Effector memory CD8-positive, alpha-beta T cell (primary cell): ENCODE measurements at regions not wholly inside any gene's neighbourhood (a gene's known extent, or its start where the extent isn't known, plus 50 kb on each side); places are given as distances from the start of the nearest gene placed in this dataset.
"Not testable (repeated sequence)": the region's sequence is repeated elsewhere in the genome, so short reads cannot be mapped to it uniquely, and the experiment has no call there.

Experiments
- ATAC-seq: fragments of 150-1000 bp; cut with Tn5 transposase; replicated peaks from 2 replicates; pipeline ENCODE4 v1.10.0; 2021; ENCODE audit warnings: mild to moderate bottlenecking, moderate library complexity
- DNase-seq, 3 experiments: peaks; one replicate each; pipeline ENCODE4 v3.0.0; 2021
- H3K27ac Mint-ChIP-seq, 2 donors: one replicate each; pipeline ENCODE4 v1.8.0; 2022; ENCODE audit warnings: mild to moderate bottlenecking in 2 of 2, mixed read lengths in 2 of 2, moderate library complexity in 2 of 2
- H3K27me3 Mint-ChIP-seq, 2 donors: one replicate each; pipeline ENCODE4 v1.8.0; 2022; ENCODE audit warnings: mixed read lengths in 2 of 2
- H3K36me3 Mint-ChIP-seq: one replicate; pipeline ENCODE4 v1.8.0; 2022; ENCODE audit warnings: mild to moderate bottlenecking, moderate library complexity, mixed read lengths; ENCODE audit not compliant: insufficient read depth
- H3K4me1 Mint-ChIP-seq, 2 donors: one replicate each; pipeline ENCODE4 v1.8.0; 2022; ENCODE audit warnings: low read depth in 2 of 2, mixed read lengths in 2 of 2
- H3K4me3 Mint-ChIP-seq, 2 donors: one replicate each; pipeline ENCODE4 v1.8.0; 2022; ENCODE audit warnings: mild to moderate bottlenecking in 2 of 2, mixed read lengths in 2 of 2, moderate library complexity in 2 of 2
- H3K9me3 Mint-ChIP-seq, 2 donors: one replicate each; pipeline ENCODE4 v1.8.0; 2022; ENCODE audit warnings: mixed read lengths in 2 of 2

DNA sequence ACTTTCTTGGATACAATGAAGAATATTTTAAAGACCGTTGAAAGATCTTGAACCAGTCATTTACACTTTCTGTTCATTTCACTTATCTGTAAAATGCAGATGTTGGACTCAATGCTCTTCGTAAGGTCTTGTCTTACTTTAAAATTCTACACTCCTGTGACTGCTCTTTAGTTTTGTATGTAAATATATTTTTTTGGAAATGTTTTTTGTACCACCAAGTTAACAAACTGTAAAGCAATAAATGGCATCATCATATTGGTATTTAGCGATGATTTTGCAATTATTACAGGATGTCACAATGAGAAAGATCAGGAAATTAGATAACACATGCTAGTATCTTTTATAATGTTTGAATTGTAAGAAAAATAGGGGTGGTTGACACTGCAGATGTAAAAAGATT lies 80.8 kb upstream of the GNAQ start:
- peak overlapping the region in 1 of 2 donors; percentile 4 for H3K4me3 Mint-ChIP-seq
- no peak for DNase-seq

DNA sequence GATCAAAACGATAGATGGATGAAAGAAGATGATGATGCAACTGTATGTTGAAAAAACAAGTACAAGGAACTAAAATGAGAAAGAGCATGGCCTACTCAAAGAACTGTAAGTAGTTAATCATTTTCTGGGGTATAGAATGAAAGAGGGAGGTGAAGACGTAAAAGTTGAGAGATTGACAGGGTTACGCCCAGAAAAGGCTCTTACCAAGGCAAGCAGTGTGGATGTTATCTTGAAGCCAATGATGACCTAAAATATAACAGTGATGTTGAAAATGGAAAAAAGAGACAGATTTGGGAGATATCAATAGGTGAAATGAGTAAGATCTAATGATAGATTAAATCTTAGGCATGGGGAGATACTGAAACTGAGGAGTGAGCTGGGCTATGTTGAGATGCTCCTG lies 80.4 kb upstream of the GNAQ start:
- DNase-seq (no peak), ATAC-seq (no peak)
- H3K4me3 Mint-ChIP-seq, result no peak overlapping the region
- H3K4me1 Mint-ChIP-seq, result peaks cover 11 to 14% of the 10 kb centered on the region in 2 donors
- no peaks in the 10 kb centered on the region for H3K36me3 Mint-ChIP-seq
- H3K9me3 Mint-ChIP-seq, result peaks cover 0 to 1% of the 10 kb centered on the region in 2 donors
- H3K27ac Mint-ChIP-seq, result no peak overlapping the region
- H3K27me3 Mint-ChIP-seq, result no peaks in the 10 kb centered on the region

More for the DNA sequence above, 80.8 kb upstream of the GNAQ start:
- Mint-ChIP-seq H3K9me3 (no peaks in the 10 kb centered on the region), H3K36me3 (no peaks in the 10 kb centered on the region), H3K27ac (no peak overlapping the region), H3K27me3 (no peaks in the 10 kb centered on the region), H3K4me1 (peaks cover 9 to 12% of the 10 kb centered on the region in 2 donors)
- no peak for ATAC-seq

DNA sequence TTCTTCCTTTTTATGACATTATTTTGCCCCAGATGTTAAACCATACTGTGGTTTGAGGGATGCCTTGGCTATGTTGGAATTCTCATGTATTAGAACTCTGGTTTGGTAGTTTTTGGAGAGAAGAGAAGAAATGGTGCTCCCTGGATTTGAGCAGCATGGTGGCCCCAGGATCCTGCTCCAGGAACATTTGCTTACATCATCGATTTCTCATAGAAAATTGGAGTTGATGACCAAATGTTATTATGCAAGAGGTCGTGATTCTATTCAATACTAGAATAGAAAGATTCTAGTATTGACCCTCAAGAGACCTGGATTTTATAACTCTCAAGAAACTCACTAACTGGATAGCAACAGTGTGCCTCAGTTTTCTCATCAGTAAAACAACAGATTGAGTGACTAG lies 77.5 kb upstream of the GNAQ start:
- DNase-seq, result no peak
- H3K27ac Mint-ChIP-seq, result no peak overlapping the region
- peaks cover 11 to 20% of the 10 kb centered on the region in 2 donors for H3K4me1 Mint-ChIP-seq
- peaks cover 0 to 2% of the 10 kb centered on the region in 2 donors for H3K9me3 Mint-ChIP-seq
- no peak overlapping the region for H3K4me3 Mint-ChIP-seq
- H3K36me3 Mint-ChIP-seq, result peaks cover 9% of the 10 kb centered on the region
- no peak for ATAC-seq
- H3K27me3 Mint-ChIP-seq, result no peaks in the 10 kb centered on the region

DNA sequence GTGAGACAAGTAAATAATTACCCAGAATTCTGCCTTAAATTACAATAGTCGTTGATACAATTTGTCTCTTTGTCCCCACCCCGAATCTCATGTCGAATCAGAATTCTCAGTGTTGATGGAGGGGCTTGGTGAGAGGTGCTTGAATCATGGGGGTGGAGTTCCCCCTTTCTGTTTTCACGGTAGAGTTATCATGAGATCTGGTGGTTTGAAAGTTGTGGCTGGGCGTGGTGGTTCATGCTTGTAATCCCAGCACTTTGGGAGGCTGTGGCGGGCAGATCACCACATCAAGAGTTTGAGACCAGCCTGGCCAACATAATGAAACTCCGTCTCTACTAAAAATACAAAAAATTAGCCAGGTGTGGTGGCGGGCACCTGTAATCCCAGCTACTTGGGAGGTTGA lies 75.0 kb upstream of the GNAQ start:
- not testable (repeated sequence) for H3K9me3 Mint-ChIP-seq, H3K36me3 Mint-ChIP-seq, H3K27me3 Mint-ChIP-seq
- H3K4me1 Mint-ChIP-seq, result peaks cover 9 to 23% of the 10 kb centered on the region in 2 donors
- peak overlapping the region in 1 of 2 donors; percentile 8 for H3K4me3 Mint-ChIP-seq
- peak in 2 of 3 experiments; percentile 33 to 35 for DNase-seq
- peak; percentile 87 for ATAC-seq
- H3K27ac Mint-ChIP-seq, result peak overlapping the region in 1 of 2 donors; percentile 72

DNA sequence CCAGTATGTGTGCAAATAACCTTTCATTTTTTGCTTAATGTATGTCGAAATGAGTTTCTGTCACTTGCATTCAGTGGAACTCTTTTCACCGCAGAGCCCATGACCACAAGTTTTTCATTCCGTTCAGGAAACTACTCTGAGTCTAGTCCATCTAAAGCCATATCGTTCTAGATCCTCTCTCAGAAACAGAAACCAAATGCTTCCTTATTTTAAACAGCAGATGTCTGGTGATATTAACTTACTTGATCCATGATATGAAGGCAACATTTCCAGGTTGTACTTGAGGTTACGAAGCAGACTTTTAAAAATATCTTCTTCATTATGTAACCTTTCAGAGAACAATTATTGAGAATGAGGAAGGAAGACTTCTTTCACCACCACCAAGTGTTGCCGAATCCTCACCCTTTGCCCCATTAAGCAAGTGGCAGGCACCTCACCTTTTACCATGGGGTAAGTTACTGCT lies 72.4 kb upstream of the GNAQ start:
- DNase-seq (no peak), ATAC-seq (peak; percentile 61)
- H3K4me1 Mint-ChIP-seq, result peaks cover 9 to 28% of the 10 kb centered on the region in 2 donors
- peaks cover 9% of the 10 kb centered on the region for H3K36me3 Mint-ChIP-seq
- peak overlapping the region in 1 of 2 donors; percentile 32 for H3K27ac Mint-ChIP-seq
- peaks cover 0 to 2% of the 10 kb centered on the region in 2 donors for H3K9me3 Mint-ChIP-seq
- peaks cover 0 to 2% of the 10 kb centered on the region in 2 donors for H3K27me3 Mint-ChIP-seq
- peak overlapping the region in 1 of 2 donors; percentile 41 for H3K4me3 Mint-ChIP-seq

DNA sequence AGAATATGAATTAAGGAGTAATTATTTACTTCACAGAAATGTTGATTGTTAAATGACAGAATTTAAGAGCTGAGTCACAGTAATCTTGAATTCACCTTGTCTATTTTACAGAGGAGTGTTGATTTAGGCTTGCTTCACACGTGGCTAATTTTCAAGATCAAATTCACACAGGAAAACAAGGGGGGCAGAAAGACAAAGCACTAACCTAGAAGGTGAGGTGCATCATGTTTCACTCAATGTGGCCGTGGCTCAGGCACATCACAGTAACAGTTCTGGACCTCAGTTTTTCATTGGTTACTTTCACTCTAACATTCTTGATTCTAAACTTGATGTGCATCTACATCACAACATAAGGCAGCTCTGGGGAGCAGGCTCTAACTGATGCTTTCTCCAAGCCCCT lies 69.6 kb upstream of the GNAQ start:
- ATAC-seq, result peak; percentile 85
- Mint-ChIP-seq H3K9me3 (no peaks in the 10 kb centered on the region), H3K4me3 (no peak overlapping the region), H3K4me1 (peaks cover 5 to 19% of the 10 kb centered on the region in 2 donors), H3K27me3 (peaks cover 7 to 13% of the 10 kb centered on the region in 2 donors), H3K27ac (no peak overlapping the region), H3K36me3 (peaks cover 4% of the 10 kb centered on the region)
- no peak for DNase-seq

DNA sequence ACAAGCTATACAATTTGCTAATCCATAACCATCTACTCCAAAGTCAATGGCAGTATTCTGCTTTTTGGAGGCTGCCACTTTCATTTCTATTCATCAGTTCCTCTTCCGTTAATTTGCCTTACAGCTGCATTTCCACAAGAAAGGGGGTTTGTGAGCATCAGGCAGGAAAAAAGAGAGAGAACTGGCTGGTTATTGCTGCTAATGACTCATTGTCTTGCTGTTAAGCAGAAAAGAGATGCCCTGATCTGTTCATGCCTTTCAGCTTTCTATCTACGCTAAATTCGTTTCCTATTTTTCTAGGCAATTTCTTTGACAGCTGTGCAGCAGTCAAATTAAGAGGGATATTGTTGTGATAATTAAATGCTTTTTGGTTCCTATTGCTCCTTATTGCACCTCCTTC lies 65.9 kb upstream of the GNAQ start:
- DNase-seq, result no peak

DNA sequence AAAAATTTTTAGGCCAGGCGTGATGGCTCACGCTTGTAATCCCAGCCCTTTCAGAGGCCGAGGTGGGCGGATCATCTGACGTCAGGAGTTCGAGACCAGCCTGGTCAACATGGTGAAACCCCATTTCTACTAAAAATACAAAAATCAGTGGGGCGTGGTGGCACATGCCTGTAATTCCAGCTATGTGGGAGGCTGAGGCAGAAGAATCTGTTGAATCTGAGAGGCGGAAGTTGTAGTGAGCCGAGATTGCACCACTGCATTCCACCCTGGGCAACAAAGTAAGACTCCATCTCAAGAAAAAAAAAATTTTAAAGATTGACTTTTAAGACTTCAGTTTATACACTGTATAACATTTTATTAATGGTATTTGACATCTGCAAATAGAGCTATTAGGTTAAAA lies 60.1 kb upstream of the GNAQ start:
- H3K4me3 Mint-ChIP-seq, result no peak overlapping the region
- DNase-seq (no peak), ATAC-seq (no peak)
- H3K36me3 Mint-ChIP-seq, result no peaks in the 10 kb centered on the region
- H3K4me1 Mint-ChIP-seq, result no peaks in the 10 kb centered on the region
- no peaks in the 10 kb centered on the region for H3K9me3 Mint-ChIP-seq
- no peak overlapping the region for H3K27ac Mint-ChIP-seq
- H3K27me3 Mint-ChIP-seq, result peaks cover 1 to 6% of the 10 kb centered on the region in 2 donors

More for the DNA sequence above, 65.9 kb upstream of the GNAQ start:
- Mint-ChIP-seq H3K27me3 (peaks cover 7 to 13% of the 10 kb centered on the region in 2 donors), H3K36me3 (no peaks in the 10 kb centered on the region), H3K9me3 (no peaks in the 10 kb centered on the region), H3K27ac (no peak overlapping the region), H3K4me3 (no peak overlapping the region), H3K4me1 (peaks cover 0 to 6% of the 10 kb centered on the region in 2 donors)
- no peak for ATAC-seq

DNA sequence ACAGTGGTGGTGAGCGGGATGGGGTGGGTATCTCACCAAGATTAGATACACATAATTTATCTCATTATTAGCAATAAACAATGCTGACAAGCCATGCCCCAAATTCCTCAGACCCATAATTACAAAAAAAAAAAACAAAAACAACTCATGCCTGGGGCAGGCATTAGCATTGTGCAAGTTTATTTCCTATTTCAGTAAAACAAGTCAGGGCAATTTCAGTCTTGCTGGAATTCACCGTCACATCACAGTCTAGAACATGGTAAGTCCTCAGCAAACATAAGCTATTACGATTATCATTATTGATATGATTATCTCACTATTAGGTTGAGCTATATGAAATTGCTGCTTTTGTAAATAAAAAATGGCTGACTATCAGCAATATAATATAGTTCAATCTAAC lies 57.5 kb upstream of the GNAQ start:
- DNase-seq, result no peak
- Mint-ChIP-seq H3K4me3 (no peak overlapping the region), H3K36me3 (no peaks in the 10 kb centered on the region), H3K27ac (no peak overlapping the region), H3K4me1 (no peaks in the 10 kb centered on the region), H3K27me3 (peaks cover 0 to 17% of the 10 kb centered on the region in 2 donors), H3K9me3 (no peaks in the 10 kb centered on the region)
- ATAC-seq, result no peak

DNA sequence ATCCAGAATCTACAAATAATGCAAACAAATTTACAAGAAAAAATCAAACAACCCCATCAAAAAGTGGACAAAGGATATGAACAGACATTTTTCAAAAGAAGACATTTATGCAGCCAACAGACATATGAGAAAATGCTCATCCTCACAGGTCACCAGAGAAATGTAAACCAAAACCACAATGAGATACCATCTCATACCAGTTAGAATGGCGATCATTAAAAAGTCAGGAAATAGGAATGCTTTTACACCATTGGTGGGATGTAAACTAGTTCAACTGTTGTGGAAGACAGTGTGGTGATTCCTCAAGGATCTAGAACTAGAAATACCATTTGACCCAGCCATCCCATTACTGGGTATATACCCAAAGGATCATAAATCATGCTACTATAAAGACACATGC lies 56.6 kb upstream of the GNAQ start:
- H3K9me3 Mint-ChIP-seq, H3K36me3 Mint-ChIP-seq, DNase-seq, ATAC-seq, H3K4me3 Mint-ChIP-seq, H3K27ac Mint-ChIP-seq, H3K4me1 Mint-ChIP-seq: not testable (repeated sequence)
- peaks cover 0 to 17% of the 10 kb centered on the region in 2 donors for H3K27me3 Mint-ChIP-seq
